ENCODE measurements at regions not wholly inside any gene's neighbourhood (a gene's known extent, or its start where the extent isn't known, plus 50 kb on each side); places are given as distances from the start of the nearest gene placed in this dataset.

GRCh38 chr2:235311044-235311443 lies 182.8 kb upstream of the AGAP1 start:
- no peak for TF ChIP-seq CTCF (IDR thresholded peaks at IDR 0.05)
- TF ChIP-seq POLR2A (IDR thresholded peaks at IDR 0.05), result no peak
